ENCODE measurements at regions not wholly inside any gene's neighbourhood (a gene's known extent, or its start where the extent isn't known, plus 50 kb on each side); places are given as distances from the start of the nearest gene placed in this dataset.

DNA sequence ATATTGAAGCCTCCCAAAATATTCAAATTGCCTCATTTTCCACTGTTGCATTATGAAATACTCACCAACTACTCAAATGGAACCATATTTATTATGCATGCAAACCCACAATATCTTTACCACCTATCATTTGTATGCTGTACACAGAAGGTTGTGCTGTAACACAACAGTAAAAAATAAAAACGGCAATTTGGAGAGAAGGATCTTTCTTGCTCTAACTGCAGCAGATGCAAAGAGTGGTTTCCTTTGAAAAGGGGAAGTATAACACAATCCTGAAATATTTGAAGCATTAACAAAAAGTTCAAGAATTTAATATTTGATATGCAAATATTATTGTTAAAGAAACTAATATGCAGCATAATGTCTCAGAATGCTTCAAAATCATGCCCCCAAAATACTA lies 244.5 kb upstream of the SUCLG2 start:
- DNase-seq (ENCODE audit: extremely low read depth, low read depth): no peak
- no peak overlapping the region for H3K4me3 ChIP-seq (replicated peaks; ENCODE audit: low read depth, low read length)
- TF ChIP-seq, protein P1, sequence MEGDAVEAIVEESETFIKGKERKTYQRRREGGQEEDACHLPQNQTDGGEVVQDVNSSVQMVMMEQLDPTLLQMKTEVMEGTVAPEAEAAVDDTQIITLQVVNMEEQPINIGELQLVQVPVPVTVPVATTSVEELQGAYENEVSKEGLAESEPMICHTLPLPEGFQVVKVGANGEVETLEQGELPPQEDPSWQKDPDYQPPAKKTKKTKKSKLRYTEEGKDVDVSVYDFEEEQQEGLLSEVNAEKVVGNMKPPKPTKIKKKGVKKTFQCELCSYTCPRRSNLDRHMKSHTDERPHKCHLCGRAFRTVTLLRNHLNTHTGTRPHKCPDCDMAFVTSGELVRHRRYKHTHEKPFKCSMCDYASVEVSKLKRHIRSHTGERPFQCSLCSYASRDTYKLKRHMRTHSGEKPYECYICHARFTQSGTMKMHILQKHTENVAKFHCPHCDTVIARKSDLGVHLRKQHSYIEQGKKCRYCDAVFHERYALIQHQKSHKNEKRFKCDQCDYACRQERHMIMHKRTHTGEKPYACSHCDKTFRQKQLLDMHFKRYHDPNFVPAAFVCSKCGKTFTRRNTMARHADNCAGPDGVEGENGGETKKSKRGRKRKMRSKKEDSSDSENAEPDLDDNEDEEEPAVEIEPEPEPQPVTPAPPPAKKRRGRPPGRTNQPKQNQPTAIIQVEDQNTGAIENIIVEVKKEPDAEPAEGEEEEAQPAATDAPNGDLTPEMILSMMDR (IDR thresholded peaks at IDR 0.05; ENCODE audit: low read depth, low read length, missing control alignments): no peak

DNA sequence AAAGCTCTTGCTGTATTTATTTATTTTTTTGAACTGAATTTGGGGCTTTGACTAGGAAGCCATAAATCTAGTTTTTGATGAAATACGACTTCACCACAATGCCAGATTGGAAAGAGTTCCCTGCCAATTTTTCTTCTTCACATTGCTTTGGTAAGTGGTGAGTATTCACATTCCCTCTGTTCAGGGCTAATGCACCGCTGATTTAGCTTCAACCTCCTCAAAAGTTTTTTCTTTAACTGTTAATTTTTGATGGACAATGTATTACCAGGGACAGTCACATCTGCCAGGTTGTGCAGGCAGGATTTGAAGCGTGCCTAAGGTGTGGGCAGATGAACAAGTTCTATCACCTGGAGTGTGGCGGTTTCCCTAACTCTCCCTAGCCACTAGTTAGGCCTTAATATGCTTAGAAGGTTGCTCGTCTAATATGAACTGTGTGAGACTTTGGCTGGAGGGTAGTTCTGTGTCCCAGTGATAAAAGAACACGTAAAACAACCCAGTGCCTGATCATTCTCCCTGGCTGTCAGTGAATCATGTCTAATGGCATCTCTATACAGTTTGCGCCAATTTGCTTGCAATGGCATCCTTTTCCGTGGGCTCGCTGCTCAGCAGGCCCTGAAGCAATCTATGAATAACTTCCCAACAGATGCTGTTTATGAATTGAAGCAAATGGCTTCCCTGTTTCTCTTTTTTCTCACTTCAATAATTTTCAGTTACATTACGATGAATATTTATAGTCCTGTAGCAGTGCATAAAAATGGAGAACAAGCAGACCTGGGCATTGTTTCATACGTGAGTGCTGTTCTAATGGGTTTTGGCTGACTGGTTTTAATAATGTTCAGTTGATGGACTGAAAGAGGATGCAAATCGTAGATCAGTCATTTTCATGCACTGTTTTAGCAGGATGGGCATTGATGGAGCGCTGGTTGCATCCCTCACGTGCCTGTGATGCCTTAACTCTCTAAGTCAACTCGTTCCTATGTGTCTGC lies 243.2 kb upstream of the SUCLG2 start:
- no peak for DNase-seq (ENCODE audit: extremely low read depth, low read depth)
- H3K4me3 ChIP-seq (replicated peaks; ENCODE audit: low read depth, low read length): no peak overlapping the region
- TF ChIP-seq, protein P1 (IDR thresholded peaks at IDR 0.05; ENCODE audit: low read depth, low read length, missing control alignments): no peak

DNA sequence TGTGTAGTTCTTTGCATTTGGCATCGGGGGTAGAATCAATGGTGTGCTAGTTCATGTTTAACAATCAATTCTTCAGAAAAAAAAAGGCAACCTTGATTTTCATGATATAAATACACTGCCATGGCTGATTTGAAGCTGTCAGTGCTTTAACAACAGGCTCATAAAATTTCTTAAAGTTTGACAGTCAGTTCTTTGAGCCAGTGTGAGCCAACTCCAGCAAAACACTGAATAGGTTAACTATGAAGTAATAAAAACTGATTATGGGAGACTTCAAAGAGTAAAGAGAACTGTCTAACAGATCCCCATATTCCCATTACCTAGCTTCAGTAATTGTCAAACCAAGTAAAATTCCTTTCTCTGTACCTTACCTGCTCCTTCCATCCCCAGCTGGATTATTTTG lies 241.7 kb upstream of the SUCLG2 start:
- no peak for DNase-seq (ENCODE audit: extremely low read depth, low read depth)
- no peak overlapping the region for H3K4me3 ChIP-seq (replicated peaks; ENCODE audit: low read depth, low read length)
- TF ChIP-seq, protein P1 (IDR thresholded peaks at IDR 0.05; ENCODE audit: low read depth, low read length, missing control alignments): no peak

DNA sequence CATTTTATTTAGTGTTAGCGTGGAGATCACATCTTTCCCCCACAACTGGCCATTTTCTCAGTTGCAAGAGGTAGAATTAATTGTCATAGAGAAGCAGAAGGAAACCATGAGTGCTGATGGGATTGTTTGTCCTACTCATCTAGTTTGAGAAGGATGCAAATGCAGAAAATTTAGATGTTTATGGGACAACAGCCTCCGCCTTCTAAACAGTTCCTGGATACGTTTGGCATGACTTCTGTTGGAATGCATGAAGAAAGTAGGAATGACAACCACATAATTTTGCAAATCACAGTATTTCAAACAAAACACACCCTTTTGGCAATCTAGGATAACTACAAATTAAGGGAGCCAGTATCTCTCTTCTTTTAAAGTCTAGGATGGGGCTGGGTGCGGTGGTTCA lies 240.1 kb upstream of the SUCLG2 start:
- TF ChIP-seq, protein P1 (IDR thresholded peaks at IDR 0.05; ENCODE audit: low read depth, low read length, missing control alignments): no peak
- no peak for DNase-seq (ENCODE audit: extremely low read depth, low read depth)
- H3K4me3 ChIP-seq (replicated peaks; ENCODE audit: low read depth, low read length): no peak overlapping the region

DNA sequence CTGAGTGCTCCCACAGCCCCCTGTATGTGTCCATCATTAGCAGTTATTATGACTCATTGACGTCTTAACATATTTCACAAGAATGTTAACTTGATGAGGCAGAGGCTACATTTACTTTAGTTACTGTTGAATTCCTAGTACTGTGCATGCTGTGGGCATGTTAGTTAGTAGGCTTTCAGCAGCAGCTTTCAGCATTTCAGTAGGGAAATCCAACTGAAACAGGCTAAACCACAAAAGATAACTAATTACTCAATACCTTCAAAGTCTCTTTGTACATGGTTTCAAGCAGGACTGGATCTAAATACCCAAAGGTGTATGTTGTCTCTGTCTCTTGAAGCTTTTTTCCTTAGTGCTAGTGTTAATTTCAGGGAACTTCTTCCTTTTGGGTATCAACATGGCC lies 229.9 kb upstream of the SUCLG2 start:
- no peak overlapping the region for H3K4me3 ChIP-seq (replicated peaks; ENCODE audit: low read depth, low read length)
- DNase-seq (ENCODE audit: extremely low read depth, low read depth): no peak
- TF ChIP-seq, protein P1 (IDR thresholded peaks at IDR 0.05; ENCODE audit: low read depth, low read length, missing control alignments): no peak

DNA sequence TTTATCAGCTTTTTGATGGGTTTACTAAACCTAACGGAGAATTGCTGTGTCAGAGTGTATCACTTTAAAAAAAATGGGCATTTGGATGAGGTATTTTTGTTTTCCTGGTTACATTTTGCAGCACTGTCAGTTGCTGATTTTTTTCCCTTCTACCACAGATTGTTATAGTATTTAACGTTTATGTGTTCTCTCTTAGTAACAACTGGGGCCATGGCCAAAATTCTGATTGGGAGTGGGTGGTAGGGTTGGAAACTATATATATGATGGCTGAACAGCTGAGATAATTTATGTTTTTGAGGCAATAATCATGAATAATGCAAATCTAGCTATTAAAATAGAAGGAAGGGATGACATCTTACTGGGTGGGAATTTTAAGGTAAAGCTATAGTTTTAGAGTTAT lies 229.4 kb upstream of the SUCLG2 start:
- no peak for DNase-seq (ENCODE audit: extremely low read depth, low read depth)
- H3K4me3 ChIP-seq (replicated peaks; ENCODE audit: low read depth, low read length): no peak overlapping the region
- TF ChIP-seq, protein P1 (IDR thresholded peaks at IDR 0.05; ENCODE audit: low read depth, low read length, missing control alignments): no peak

Data from HFF-Myc (cell line).